ENCODE measurements at regions not wholly inside any gene's neighbourhood (a gene's known extent, or its start where the extent isn't known, plus 50 kb on each side); places are given as distances from the start of the nearest gene placed in this dataset.
"Not testable (repeated sequence)": the region's sequence is repeated elsewhere in the genome, so short reads cannot be mapped to it uniquely, and the experiment has no call there.

- no peak for DNase-seq
Observed at GRCh38 chr3:109678600-109678999, 341.3 kb upstream of the DPPA4 start.

DNA sequence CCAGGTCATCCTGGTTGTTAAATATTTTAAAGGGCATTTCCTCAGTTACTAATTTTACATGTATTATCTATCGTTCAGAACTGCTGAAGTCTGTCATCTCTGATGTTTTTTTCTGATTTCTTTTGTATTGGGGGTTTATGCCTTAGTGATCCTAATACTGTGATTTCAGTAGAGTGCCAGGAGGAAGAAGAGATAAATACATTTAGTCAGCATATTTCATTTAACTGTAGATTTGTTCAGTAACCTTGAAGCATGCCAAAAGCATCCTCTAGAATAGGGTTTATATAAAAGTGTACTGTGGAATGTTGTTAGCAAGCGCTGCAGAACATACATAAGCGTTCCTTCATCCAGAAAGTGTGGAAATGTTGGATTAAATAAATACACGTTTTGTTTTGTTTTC, 342.3 kb upstream of the DPPA4 start:
- no peak for DNase-seq

- DNase-seq = no peak
Observed at GRCh38 chr3:109683746-109684145, 346.4 kb upstream of the DPPA4 start.

GRCh38 chr3:109685084-109686079, 348.0 kb upstream of the DPPA4 start:
- DNase-seq = no peak

GRCh38 chr3:109687626-109688025, 350.3 kb upstream of the DPPA4 start:
- DNase-seq = no peak

- no peak for DNase-seq
Observed at GRCh38 chr3:109696932-109697331, 359.6 kb upstream of the DPPA4 start.

DNA sequence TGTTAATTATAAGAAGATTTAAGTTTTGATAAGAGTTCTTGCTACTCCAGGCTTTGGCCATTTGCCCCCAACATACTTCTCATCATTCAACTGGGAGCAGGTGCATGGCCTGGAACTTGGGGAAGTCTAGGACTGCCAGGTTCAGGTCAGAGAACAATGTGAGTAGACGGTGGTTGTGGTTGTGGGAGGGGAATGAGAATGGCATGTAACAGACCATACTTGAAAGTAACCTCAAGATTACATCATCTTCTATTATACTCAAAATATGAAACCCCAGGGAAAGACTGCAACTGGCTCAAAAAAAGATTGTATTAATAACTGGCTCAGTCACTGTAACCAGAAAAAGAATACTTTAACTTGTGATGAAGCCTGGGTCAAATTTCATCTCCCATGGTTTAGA, 364.9 kb upstream of the DPPA4 start:
- no peak for DNase-seq

- DNase-seq = no peak
Observed at GRCh38 chr3:109702976-109703375, 365.6 kb upstream of the DPPA4 start.

- not testable (repeated sequence) for DNase-seq
Observed at GRCh38 chr3:109705133-109705532, 367.8 kb upstream of the DPPA4 start.

DNA sequence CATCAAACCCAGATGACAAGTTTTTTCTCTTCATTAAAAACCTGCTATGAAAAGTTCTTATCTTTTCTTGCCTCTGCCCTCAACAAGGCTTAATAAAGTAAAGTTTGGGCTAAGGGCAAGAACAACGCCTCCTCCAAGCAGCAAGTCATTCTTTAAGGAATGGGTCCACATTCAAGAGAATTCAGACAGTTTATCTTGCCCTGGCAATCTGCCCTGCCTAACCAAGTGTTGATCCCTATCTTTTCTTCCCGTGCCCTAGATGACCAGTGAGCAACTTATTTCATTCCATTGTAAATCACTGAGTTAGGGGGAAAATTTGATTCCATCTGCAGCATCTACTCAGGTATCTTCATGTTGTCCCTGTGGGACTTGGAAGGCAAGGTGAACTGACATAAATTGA, 370.3 kb upstream of the DPPA4 start:
- DNase-seq = no peak

DNA sequence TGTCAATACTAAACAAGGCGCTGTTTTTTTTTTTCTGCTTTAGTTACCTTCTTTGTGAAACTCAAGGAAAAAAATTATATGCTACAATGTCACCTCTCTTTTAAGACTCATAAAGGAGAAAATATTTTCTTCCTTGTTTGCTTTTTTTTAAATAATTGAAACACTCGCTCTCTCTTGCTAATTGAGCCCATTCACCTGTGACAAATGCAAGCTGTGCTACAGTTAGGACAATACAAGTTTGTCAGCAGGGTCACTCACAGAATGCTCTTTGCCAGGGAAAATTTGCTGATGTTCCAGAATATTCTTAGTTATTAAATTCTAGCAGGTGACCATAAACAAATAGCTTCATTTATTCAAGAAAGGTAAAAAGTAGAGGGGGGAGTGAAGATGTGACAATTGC, 375.9 kb upstream of the DPPA4 start:
- no peak for DNase-seq

GRCh38 chr3:109715707-109716106, 378.4 kb upstream of the DPPA4 start:
- no peak for DNase-seq

- no peak for DNase-seq
Observed at GRCh38 chr3:109718850-109719249, 381.5 kb upstream of the DPPA4 start.

GRCh38 chr3:109728861-109729494, 391.6 kb upstream of the DPPA4 start:
- no peak for DNase-seq

DNA sequence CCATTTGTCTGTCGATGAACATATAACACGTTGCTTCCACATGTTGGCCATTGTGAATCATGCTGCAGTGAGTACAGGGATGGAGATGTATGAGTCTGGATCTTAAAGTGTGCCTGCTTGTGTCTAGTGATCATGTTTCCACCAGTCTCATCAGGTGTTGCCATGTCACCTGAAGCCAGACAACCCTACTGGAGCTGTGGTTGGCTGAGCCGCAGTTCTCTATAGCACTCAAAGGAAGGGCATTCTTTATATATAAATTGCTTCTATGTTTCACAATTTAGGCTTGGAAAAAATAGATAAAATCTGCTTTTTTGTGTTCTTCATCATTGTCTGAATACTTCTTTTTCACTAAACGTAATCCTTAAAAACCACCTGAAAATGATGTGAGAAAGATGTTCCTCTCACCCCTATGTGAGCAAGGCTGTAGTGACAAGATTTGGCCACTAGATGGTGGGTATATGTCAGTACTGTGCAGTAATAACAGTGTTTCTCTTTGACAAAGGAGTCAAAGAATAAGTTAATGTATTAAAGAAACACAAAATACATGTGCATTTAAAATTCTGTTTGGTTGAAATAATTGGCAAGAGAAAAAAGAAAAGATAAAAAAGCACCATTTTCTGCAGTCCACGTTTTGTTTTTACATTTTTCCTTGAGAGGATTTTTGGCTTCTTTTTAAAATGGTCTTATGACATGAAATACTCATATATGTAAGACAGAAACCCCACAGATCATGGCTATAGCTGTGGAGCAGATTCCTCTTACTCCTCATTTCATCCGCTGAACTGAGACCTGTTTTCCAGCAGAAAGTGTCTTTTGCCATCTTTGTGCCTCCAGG, 394.5 kb upstream of the DPPA4 start:
- peak; percentile 51 to 73 for DNase-seq

- DNase-seq = no peak
Observed at GRCh38 chr3:109743981-109744380, 406.6 kb upstream of the DPPA4 start.

DNA sequence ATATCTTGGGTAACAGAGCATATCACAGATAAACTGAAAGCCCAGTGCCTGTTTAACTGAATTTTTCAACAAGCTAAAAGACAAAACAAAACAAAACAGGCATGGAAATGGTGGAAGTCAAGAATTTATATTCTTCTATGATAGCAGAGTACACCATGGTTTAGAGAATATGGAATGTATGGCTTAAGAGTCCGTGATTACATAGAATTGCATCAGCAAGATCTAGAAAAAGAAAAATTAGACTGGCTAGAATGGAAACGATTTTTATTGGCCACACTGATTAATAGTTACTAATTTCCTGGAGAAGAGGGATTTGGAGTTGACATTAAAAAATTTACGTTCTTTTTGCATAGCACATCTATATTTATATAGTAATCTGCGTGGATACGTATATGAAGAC, 435.2 kb upstream of the DPPA4 start:
- no peak for DNase-seq

DNA sequence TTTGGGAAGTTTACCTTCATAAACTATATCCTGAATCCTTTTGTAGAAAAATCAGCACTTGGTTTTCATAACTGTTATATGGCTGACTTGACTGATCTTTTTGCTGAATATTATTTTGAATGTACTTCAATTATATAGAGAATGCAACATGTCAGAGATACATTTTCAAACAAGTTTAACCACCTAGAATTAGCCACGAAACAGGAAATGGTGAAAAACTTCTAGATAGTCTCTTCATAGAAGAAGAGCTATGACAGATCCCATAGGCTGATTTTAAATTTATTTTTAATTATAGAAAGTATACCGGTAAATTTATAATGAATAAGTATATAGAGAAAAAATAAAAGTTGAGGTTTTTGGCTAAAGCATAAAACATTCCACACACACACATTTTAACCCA, 436.8 kb upstream of the DPPA4 start:
- DNase-seq = no peak

GRCh38 chr3:109784285-109784684, 446.9 kb upstream of the DPPA4 start:
- no peak for DNase-seq

DNA sequence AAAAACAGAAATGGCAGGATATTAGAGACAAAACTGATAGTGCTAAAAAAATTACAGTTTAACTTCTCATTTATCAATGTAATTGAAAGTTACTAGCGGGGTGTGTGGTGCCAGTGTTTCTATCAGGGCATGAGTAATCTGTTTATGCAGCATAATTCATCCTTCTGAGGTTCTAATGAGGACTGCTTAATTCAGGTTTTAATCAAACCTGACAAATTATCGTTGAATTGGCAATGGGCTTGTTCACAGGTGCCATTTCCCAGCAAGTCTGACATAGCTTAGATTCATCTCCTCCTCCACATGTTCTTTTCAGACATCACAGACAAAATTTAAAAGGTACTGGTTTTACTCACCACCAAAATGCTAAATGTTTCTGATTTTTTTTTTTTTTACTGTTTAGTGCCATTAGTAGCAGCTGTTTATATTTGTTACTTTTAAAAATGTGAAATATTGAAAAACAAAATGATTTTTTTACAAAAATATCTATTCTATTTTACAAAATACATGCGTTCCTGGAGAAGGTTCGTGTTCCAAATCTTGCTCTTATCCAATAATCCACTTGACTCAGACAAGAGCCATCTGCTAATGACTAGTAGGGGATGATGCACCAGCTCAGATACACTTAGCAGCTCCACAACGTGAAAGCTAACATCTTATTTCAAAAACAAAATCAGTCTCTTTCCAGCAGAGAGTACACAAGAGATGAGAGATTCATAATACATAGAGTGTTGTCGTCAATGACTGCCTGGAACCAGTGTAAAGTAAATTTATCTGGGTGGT, 447.7 kb upstream of the DPPA4 start:
- no peak for DNase-seq

DNA sequence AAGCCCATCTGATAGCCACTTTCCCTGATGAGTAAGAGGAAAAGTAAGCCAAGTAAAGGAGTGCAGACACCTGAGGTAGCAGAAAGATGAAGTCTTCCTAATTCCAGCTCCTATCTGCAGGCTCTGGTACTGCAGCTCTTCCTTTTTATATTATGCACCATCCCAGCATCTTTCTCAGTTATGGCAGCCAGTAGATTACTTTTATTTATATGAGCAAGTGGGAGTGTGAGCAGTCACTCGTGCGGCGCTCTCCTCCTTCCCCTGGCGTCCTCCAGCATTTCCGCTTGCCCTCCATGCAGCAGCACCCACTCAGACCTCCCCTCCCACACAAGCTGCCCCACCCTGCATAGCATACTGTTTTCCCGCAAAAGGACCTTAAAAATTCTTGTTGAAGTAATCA, 465.9 kb upstream of the DPPA4 start:
- no peak for DNase-seq

DNA sequence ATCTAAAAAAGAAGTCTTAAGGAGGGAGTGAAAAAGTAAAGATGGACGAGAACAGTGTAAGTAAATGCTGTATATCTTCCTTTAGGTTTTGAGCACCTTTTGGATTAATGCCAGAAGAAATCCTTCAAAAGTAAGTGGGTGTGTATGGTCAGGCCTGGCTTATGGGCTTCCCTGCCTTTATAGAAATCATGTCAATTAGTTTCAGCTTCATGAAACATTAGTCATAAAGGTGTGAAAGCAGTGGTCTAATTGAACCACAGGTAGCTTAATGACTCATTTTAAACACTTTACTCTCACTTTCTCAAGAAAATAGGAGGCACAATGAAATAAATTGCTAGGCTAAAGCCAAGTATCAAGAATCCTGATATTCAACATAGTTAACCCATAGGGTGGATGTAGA, 467.4 kb upstream of the DPPA4 start:
- peak in 1 of 2 donors; percentile 9 for DNase-seq

- peak; percentile 46 to 54 for DNase-seq
Observed at GRCh38 chr3:109806929-109807328, 469.6 kb upstream of the DPPA4 start.
